ENCODE measurements at regions not wholly inside any gene's neighbourhood (a gene's known extent, or its start where the extent isn't known, plus 50 kb on each side); places are given as distances from the start of the nearest gene placed in this dataset.

DNA sequence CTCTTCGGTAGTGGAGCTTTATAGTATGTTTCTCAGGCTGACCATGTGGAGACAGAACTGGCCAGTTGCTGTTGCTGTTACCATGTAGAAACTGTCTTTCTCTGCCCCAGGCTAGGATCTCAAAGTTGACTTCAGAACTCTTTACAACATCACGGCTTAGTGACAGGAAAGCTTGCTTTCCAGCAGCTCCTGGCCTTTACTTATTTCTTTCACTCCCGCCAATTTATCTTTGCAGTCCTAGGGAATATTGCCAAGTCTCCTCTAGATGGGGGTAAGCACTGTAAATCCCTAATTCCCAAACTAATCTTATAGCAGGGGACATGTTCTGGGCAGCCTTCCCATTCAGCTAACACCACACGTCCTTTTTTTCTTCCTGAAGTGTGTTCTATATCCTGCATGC, 631.6 kb downstream of the SPRY1 start:
- H3K36me3 Mint-ChIP-seq (ENCODE audit: low read depth), result peaks cover 3% of the 10 kb centered on the region
- H3K27me3 Mint-ChIP-seq (ENCODE audit: low read depth), result no peaks in the 10 kb centered on the region
- no peak overlapping the region for H3K4me3 Mint-ChIP-seq
- DNase-seq (ENCODE audit: low read depth, low spot score), result no peak
- TF ChIP-seq, protein P1, sequence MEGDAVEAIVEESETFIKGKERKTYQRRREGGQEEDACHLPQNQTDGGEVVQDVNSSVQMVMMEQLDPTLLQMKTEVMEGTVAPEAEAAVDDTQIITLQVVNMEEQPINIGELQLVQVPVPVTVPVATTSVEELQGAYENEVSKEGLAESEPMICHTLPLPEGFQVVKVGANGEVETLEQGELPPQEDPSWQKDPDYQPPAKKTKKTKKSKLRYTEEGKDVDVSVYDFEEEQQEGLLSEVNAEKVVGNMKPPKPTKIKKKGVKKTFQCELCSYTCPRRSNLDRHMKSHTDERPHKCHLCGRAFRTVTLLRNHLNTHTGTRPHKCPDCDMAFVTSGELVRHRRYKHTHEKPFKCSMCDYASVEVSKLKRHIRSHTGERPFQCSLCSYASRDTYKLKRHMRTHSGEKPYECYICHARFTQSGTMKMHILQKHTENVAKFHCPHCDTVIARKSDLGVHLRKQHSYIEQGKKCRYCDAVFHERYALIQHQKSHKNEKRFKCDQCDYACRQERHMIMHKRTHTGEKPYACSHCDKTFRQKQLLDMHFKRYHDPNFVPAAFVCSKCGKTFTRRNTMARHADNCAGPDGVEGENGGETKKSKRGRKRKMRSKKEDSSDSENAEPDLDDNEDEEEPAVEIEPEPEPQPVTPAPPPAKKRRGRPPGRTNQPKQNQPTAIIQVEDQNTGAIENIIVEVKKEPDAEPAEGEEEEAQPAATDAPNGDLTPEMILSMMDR (conservative IDR thresholded peaks at IDR 0.05), result no peak
- H3K27ac Mint-ChIP-seq (ENCODE audit: unreplicated experiment), result no peak overlapping the region
- H3K4me1 Mint-ChIP-seq, result peaks cover 25% of the 10 kb centered on the region
- H3K9me3 Mint-ChIP-seq, result peaks cover 4% of the 10 kb centered on the region

DNA sequence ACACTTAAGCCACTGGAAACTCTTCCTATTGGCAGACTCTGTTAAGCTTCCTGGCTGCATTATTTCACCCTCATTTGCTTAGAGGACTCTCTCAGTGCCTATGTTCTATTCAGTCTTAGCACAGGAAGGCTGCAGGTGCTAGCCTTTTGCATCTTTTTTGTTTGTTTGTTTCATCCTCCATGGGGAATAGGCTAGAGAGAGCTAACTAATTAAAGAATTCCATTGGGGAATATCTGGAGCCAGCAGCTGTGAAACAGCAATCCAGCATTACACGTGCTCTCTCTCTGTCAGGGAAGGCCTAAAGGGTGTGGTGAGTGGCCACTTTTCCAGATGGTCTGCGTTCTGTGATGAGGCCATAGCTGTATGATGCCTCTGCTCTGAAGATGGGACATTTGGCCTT, 633.6 kb downstream of the SPRY1 start:
- TF ChIP-seq, protein P1 (conservative IDR thresholded peaks at IDR 0.05), result no peak
- no peak overlapping the region for H3K4me3 Mint-ChIP-seq
- no peak for DNase-seq (ENCODE audit: low read depth, low spot score)

DNA sequence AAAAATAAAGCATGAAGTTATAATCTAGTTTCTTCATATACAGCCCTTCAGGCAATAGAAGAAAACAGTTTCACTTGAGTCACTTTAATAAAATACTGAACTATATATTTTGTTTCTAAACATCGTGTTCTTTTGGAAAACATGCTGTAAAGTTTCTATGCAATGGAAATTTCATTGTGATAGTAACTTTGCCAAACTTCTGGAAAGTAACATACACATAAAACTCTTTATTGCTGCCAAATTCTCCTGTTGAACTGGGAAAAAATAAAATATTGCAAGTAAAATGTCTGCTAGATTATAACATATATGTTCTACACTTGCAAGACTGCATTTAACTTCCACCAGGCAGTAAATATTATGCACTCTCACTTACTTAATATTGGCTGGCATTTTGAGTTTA, 635.4 kb downstream of the SPRY1 start:
- Mint-ChIP-seq H3K36me3 (ENCODE audit: low read depth) (no peaks in the 10 kb centered on the region), H3K27ac (ENCODE audit: unreplicated experiment) (no peak overlapping the region), H3K4me3 (no peak overlapping the region), H3K4me1 (peaks cover 20% of the 10 kb centered on the region), H3K27me3 (ENCODE audit: low read depth) (no peaks in the 10 kb centered on the region), H3K9me3 (no peaks in the 10 kb centered on the region)
- no peak for DNase-seq (ENCODE audit: low read depth, low spot score)
- TF ChIP-seq, protein P1 (conservative IDR thresholded peaks at IDR 0.05), result no peak

More for the DNA sequence above, 633.6 kb downstream of the SPRY1 start:
- Mint-ChIP-seq H3K36me3 (ENCODE audit: low read depth) (no peaks in the 10 kb centered on the region), H3K27me3 (ENCODE audit: low read depth) (no peaks in the 10 kb centered on the region), H3K9me3 (peaks cover 2% of the 10 kb centered on the region), H3K4me1 (peaks cover 22% of the 10 kb centered on the region), H3K27ac (ENCODE audit: unreplicated experiment) (no peak overlapping the region)

DNA sequence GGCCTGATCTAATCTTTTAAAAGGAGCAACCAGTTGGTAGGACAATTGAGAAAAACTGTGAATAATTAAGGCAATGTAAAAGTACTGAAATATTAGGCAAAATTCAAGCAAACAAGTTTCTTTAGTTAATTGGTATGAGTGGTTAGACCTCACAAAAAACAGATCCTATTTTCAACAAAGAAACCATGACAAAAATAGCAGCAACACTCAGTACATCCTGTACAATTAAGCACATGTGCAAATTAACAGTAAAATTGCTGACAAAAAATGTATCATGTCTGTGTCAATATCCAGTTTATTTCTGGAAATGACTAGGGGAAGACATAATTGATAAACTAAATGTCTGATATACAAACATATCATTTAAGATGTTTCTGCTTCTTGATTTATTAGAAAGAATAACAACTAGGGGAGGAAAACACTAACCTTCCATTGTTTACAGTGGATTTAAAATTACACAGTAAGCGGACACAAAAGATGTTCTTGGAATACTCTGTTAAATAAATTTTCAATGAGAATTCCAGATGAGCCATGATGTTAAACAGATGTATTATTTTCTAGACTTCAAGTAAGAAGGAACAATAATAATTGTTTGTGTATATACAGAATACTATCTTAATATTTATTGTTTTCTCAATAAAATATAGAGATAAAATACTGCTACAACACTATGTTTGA, 638.9 kb downstream of the SPRY1 start:
- Mint-ChIP-seq H3K9me3 (peaks cover 2% of the 10 kb centered on the region), H3K4me3 (no peak overlapping the region), H3K36me3 (ENCODE audit: low read depth) (peaks cover 3% of the 10 kb centered on the region), H3K4me1 (no peaks in the 10 kb centered on the region), H3K27ac (ENCODE audit: unreplicated experiment) (no peak overlapping the region), H3K27me3 (ENCODE audit: low read depth) (no peaks in the 10 kb centered on the region)
- DNase-seq (ENCODE audit: low read depth, low spot score), result no peak
- TF ChIP-seq, protein P1 (conservative IDR thresholded peaks at IDR 0.05), result no peak

DNA sequence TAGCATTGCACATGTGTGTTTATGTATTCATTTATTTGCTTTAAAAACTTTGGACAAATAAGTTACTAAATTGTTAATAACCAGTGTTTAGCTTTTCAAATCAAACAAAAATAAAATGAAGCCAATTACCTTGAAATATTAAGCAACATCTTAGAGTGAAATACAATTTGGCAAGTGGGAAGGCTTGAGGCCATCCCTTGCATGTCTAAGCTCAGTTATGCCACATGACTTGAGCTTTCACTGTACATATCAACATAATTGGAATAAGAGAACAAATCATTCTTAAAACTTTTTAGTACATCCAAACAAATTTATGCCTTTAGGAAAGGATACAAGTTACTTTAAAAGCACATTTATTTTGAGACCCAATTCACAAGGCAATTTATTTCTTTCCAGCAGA, 640.6 kb downstream of the SPRY1 start:
- H3K36me3 Mint-ChIP-seq (ENCODE audit: low read depth), result peaks cover 9% of the 10 kb centered on the region
- no peak overlapping the region for H3K4me3 Mint-ChIP-seq
- no peaks in the 10 kb centered on the region for H3K4me1 Mint-ChIP-seq
- peaks cover 6% of the 10 kb centered on the region for H3K9me3 Mint-ChIP-seq
- no peaks in the 10 kb centered on the region for H3K27me3 Mint-ChIP-seq (ENCODE audit: low read depth)
- no peak for DNase-seq (ENCODE audit: low read depth, low spot score)
- TF ChIP-seq, protein P1 (conservative IDR thresholded peaks at IDR 0.05), result no peak
- no peak overlapping the region for H3K27ac Mint-ChIP-seq (ENCODE audit: unreplicated experiment)
